Left lung (tissue), 4 donors: ENCODE measurements at regions not wholly inside any gene's neighbourhood (a gene's known extent, or its start where the extent isn't known, plus 50 kb on each side); places are given as distances from the start of the nearest gene placed in this dataset.
"Not testable (repeated sequence)": the region's sequence is repeated elsewhere in the genome, so short reads cannot be mapped to it uniquely, and the experiment has no call there.

Experiments used
- ATAC-seq: fragments of 200-7000 bp; cut with Tn5 transposase; one replicate; pipeline ENCODE4 v1.9.1; 2020; ENCODE audit warnings: moderate library complexity
- DNase-seq, 4 donors: peaks; one replicate each; pipeline ENCODE4 v3.0.0-alpha.2; 2013 to 2020
- H3K27ac ChIP-seq, 2 donors: fragments of 200-600 bp; sonication (generic) in 1 of 2; one replicate each; pipeline versions ENCODE4 v1.5.0 to v1.8.0; 2020 to 2021
- H3K27me3 ChIP-seq, 2 donors: fragments of 200-600 bp; sonication (generic) in 1 of 2; one replicate each; pipeline versions ENCODE4 v1.5.0 to v1.8.0; 2020 to 2021
- H3K36me3 ChIP-seq, 2 donors: fragments of 200-600 bp; sonication (generic) in 1 of 2; one replicate each; pipeline versions ENCODE4 v1.5.0 to v1.8.0; 2020 to 2021
- H3K4me1 ChIP-seq, 2 donors: fragments of 200-600 bp; one replicate each; pipeline ENCODE4 v1.8.0; 2021
- H3K4me3 ChIP-seq, 2 donors: fragments of 200-600 bp; sonication (generic) in 1 of 2; one replicate each; pipeline versions ENCODE4 v1.5.0 to v1.8.0; 2020 to 2021; ENCODE audit warnings: mild to moderate bottlenecking in 1 of 2
- H3K9me3 ChIP-seq, 2 donors: fragments of 200-600 bp; sonication (generic) in 1 of 2; one replicate each; pipeline versions ENCODE4 v1.5.0 to v1.8.0; 2020 to 2021
- CTCF ChIP-seq, 2 donors: fragments of 200-600 bp; sonication (generic) in 1 of 2; IDR thresholded peaks; one replicate each; pipeline versions ENCODE4 v1.5.0 to v1.8.0; 2021; ENCODE audit warnings: antibody characterized with exemption in 2 of 2
- intact Hi-C, 2 donors: fragments of 100-400 bp; cut with DNase I; formaldehyde crosslinking; loops; one replicate each; pipeline versions ENCODE4 v1.11.2 to v1.14.2; 2022
- donor health status: DM: no; HTN: yes; CAD: no.
- donor health status: DM: no; HTN: no; CAD: no.

GRCh38 chr22:22161924-22162851 lies 82.4 kb upstream of the VPREB1 start:
- ATAC-seq (no peak), DNase-seq (no peak)
- no peak for TF ChIP-seq CTCF (IDR thresholded peaks at IDR 0.05)
- no peak overlapping the region for H3K4me3 ChIP-seq
- intact Hi-C loops, result no loop called here
- peaks cover 0 to 13% of the 10 kb centered on the region in 2 donors for H3K27me3 ChIP-seq
- no peaks in the 10 kb centered on the region for H3K4me1 ChIP-seq
- no peaks in the 10 kb centered on the region for H3K9me3 ChIP-seq
- H3K36me3 ChIP-seq, result no peaks in the 10 kb centered on the region
- H3K27ac ChIP-seq, result no peak overlapping the region

- H3K4me1 ChIP-seq, H3K4me3 ChIP-seq, intact Hi-C loops, DNase-seq, H3K36me3 ChIP-seq, H3K27ac ChIP-seq, H3K27me3 ChIP-seq, ATAC-seq, H3K9me3 ChIP-seq: not testable (repeated sequence)
These were observed 83.8 kb upstream of the VPREB1 start for GRCh38 chr22:22160768-22161167.

- H3K27me3 ChIP-seq, result peaks cover 0 to 4% of the 10 kb centered on the region in 2 donors
- TF ChIP-seq CTCF (IDR thresholded peaks at IDR 0.05), result no peak
- ATAC-seq (no peak), DNase-seq (no peak)
- no peaks in the 10 kb centered on the region for H3K36me3 ChIP-seq
- H3K9me3 ChIP-seq, result no peaks in the 10 kb centered on the region
- no peak overlapping the region for H3K4me3 ChIP-seq
- H3K27ac ChIP-seq, result no peak overlapping the region
- intact Hi-C loops, result no loop called here
- peaks cover 0 to 8% of the 10 kb centered on the region in 2 donors for H3K4me1 ChIP-seq
These were observed 85.2 kb upstream of the VPREB1 start for GRCh38 chr22:22159384-22159783.

GRCh38 chr22:22158965-22159364 lies 85.6 kb upstream of the VPREB1 start:
- ATAC-seq (no peak), DNase-seq (no peak)
- Histone ChIP-seq H3K36me3 (no peaks in the 10 kb centered on the region), H3K27ac (no peak overlapping the region), H3K9me3 (no peaks in the 10 kb centered on the region), H3K4me1 (peaks cover 0 to 8% of the 10 kb centered on the region in 2 donors), H3K4me3 (no peak overlapping the region), H3K27me3 (peaks cover 0 to 4% of the 10 kb centered on the region in 2 donors)
- intact Hi-C loops, result no loop called here
- TF ChIP-seq CTCF (IDR thresholded peaks at IDR 0.05), result no peak

- Histone ChIP-seq H3K27ac (no peak overlapping the region), H3K36me3 (no peaks in the 10 kb centered on the region), H3K27me3 (peaks cover 0 to 4% of the 10 kb centered on the region in 2 donors), H3K4me1 (peaks cover 0 to 8% of the 10 kb centered on the region in 2 donors), H3K4me3 (no peak overlapping the region), H3K9me3 (no peaks in the 10 kb centered on the region)
- TF ChIP-seq CTCF (IDR thresholded peaks at IDR 0.05), result no peak
- ATAC-seq (no peak), DNase-seq (no peak)
- intact Hi-C loops, result no loop called here
These were observed 86.3 kb upstream of the VPREB1 start for GRCh38 chr22:22158207-22158816.
